ENCODE measurements at regions not wholly inside any gene's neighbourhood (a gene's known extent, or its start where the extent isn't known, plus 50 kb on each side); places are given as distances from the start of the nearest gene placed in this dataset.

GRCh38 chr12:75672200-75672599, 160.8 kb upstream of the KRR1 start:
- no peak for TF ChIP-seq CTCF (IDR thresholded peaks at IDR 0.05)
- TF ChIP-seq POLR2AphosphoS5 (IDR thresholded peaks at IDR 0.05): no peak
- no peak for TF ChIP-seq POLR2A (IDR thresholded peaks at IDR 0.05)

Data from prostate gland (tissue), 2 donors.